ENCODE measurements at regions not wholly inside any gene's neighbourhood (a gene's known extent, or its start where the extent isn't known, plus 50 kb on each side); places are given as distances from the start of the nearest gene placed in this dataset.
"Not testable (repeated sequence)": the region's sequence is repeated elsewhere in the genome, so short reads cannot be mapped to it uniquely, and the experiment has no call there.

- no peak for TF ChIP-seq ZNF274 (IDR thresholded peaks at IDR 0.05; ENCODE audit: low read depth, low read length)
- H3K4me3 ChIP-seq (ENCODE audit: low read length), result no peak overlapping the region
Measured at GRCh38 chr18:25538175-25538922, 186.4 kb upstream of the ZNF521 start.

- TF ChIP-seq ZNF274 (IDR thresholded peaks at IDR 0.05; ENCODE audit: low read depth, low read length), result no peak
- H3K4me3 ChIP-seq (ENCODE audit: low read length), result no peak overlapping the region
Measured at GRCh38 chr18:25535495-25535894, 183.5 kb upstream of the ZNF521 start.

GRCh38 chr18:25534401-25534800, 182.4 kb upstream of the ZNF521 start:
- no peak for TF ChIP-seq ZNF274 (IDR thresholded peaks at IDR 0.05; ENCODE audit: low read depth, low read length)
- H3K4me3 ChIP-seq (ENCODE audit: low read length), result no peak overlapping the region

DNA sequence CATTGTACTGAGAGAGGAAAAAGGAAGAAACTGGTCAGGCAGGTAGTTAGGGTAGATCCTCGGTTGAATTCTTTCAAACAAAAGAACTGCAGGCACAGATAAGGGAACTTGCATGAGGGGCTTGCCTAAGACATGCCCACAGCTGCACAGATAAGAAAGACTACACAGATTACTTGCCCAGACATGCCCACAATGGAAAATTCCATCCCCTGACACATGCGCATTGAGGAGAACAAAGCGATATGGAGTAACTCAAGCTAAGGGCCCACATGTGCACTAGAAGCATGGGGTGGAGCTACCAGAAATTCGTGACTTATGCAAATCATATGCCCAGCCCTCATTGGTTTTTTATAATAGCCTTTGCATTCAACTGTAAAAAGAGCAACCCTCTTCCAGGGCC, 181.3 kb upstream of the ZNF521 start:
- no peak overlapping the region for H3K4me3 ChIP-seq (ENCODE audit: low read length)
- no peak for TF ChIP-seq ZNF274 (IDR thresholded peaks at IDR 0.05; ENCODE audit: low read depth, low read length)

GRCh38 chr18:25531207-25531606, 179.2 kb upstream of the ZNF521 start:
- H3K4me3 ChIP-seq (ENCODE audit: low read length), result no peak overlapping the region
- no peak for TF ChIP-seq ZNF274 (IDR thresholded peaks at IDR 0.05; ENCODE audit: low read depth, low read length)

- H3K4me3 ChIP-seq (ENCODE audit: low read length), result not testable (repeated sequence)
Measured at GRCh38 chr18:25525789-25526188, 173.8 kb upstream of the ZNF521 start.

- no peak for TF ChIP-seq ZNF274 (IDR thresholded peaks at IDR 0.05; ENCODE audit: low read depth, low read length)
- H3K4me3 ChIP-seq (ENCODE audit: low read length), result no peak overlapping the region
Measured at GRCh38 chr18:25518716-25519053, 166.7 kb upstream of the ZNF521 start.

DNA sequence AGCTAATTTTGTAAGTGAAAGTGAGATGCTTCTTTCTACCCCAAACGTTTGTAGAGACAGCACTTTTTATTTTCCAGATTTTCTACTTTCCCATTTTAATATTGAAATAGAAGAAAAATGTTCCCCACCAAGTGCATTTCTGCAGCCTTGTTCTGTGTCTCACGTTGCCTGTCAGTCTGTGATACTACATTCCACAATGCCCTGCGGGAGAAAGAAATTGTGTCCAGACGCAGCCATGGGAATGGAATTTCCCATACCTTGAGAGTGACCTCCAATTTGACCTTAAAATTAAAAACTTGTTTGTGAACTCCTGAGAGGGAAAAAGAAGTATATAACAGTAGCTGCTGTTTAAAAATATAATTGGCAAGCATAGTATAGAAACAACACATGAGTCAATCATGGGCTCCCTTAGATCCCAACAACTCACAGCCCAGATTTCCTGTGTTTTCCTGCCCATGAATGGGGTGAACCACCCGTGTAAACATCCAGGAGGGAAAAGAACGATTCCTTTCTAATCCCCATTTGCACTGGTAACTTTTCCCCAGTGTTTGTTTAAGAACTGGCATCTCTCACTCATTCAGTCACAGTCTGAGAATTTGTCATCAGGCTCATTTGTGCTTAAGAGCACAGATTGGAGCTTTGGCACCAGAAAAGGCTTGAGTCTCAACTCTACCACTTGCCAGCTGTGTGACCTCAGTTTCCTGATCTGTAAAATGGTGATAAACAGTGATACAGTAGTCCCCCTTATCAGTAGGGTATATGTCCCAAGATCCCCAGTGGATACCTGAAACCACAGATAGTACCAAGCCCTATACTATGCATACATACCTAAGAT, 166.1 kb upstream of the ZNF521 start:
- H3K4me3 ChIP-seq (ENCODE audit: low read length), result no peak overlapping the region
- no peak for TF ChIP-seq ZNF274 (IDR thresholded peaks at IDR 0.05; ENCODE audit: low read depth, low read length)

DNA sequence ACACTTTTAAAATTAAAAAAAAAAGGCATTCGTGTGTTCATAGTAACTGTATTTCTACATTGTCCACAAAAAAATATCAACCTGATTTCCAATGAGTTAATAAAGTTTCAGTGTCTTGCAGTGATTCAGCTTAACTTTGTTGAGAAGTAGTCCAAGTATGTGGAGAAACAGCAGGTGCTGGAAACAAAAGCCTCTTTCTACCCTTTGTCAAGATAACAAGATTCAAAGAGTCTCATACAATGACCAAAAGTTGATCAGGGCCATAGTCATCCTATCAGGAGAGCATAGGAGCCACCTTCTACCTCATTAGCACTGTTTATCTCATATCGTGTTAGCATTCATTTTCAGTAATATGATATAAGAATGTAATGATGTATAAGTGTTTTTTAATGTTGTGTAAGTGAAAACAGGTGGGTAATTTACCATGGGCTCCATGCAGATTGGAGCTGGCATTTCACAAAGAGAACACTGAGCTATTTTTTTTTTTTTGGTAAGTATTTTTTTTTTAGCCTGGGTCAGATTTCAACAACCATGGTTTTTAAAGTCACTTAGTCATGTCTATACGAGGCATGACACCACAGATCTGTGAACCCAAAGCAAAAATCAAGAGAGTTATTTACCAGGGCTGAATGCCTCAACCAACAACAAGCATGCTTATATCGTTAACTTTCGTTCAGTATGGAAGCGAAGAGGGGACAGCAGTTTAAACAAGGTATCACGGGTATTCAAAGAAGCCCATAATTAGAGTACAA, 165.0 kb upstream of the ZNF521 start:
- TF ChIP-seq ZNF274 (IDR thresholded peaks at IDR 0.05; ENCODE audit: low read depth, low read length), result no peak
- H3K4me3 ChIP-seq (ENCODE audit: low read length), result no peak overlapping the region

DNA sequence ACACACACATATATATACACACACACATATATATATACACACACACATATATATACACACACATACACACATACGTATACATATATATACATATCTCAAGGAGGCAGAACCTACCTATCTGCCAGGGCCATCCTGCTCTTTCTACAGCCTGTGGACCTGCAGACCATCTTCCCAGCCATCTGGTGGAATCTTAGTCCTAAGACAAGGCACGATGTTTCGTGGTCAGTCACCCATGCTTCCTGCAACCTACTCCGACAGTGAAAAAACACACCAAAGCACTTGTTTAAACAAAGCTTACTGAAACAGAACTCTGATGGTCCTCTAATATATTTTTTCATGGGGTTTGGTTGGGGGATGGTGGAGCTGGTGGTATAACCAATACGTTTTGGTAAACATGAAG, 164.2 kb upstream of the ZNF521 start:
- no peak for TF ChIP-seq ZNF274 (IDR thresholded peaks at IDR 0.05; ENCODE audit: low read depth, low read length)
- no peak overlapping the region for H3K4me3 ChIP-seq (ENCODE audit: low read length)

DNA sequence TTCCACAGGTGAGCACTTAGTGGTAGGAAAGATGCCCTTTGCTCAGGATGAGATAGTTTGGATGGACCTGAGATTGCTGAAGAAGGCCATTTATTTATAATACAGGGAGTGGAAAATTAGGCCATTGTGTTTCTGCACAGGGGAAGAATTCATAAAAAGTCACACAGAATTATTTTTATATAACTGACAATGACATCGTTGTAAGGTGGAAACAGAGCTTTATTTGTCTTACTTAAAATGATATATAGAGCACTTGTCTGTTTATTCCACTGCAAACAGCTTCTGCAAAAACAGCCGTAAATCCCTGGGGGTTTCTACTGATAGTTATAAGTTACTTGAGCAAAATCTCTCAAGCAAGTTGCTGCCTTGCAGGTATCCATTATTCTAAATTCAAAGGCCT, 158.1 kb upstream of the ZNF521 start:
- H3K4me3 ChIP-seq (ENCODE audit: low read length), result no peak overlapping the region
- TF ChIP-seq ZNF274 (IDR thresholded peaks at IDR 0.05; ENCODE audit: low read depth, low read length), result no peak

DNA sequence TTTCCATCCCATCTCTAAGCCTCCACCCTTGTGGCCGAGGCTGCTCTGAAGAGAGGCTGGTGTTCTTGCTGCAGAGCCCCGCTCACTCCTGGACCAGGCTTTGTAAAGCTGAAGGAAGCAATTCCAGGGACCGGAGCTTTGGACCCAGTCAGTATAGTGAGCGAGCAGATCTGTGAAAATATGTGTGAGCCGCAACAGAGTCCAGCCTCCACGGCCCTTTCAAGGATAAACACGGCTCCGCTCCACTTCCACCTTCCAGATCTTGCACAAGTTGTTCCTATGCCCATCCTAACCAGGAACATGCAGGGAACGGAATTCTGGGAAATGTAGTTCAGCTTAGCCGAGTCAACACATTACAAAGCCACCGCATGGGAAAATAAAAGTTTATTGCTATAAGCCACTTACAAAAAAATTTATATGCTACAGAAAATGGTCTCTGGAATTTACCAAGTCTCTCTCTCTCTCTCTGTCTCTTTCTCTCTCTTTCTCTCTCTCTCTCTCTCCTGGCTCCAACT, 151.7 kb upstream of the ZNF521 start:
- no peak for TF ChIP-seq ZNF274 (IDR thresholded peaks at IDR 0.05; ENCODE audit: low read depth, low read length)
- H3K4me3 ChIP-seq (ENCODE audit: low read length), result no peak overlapping the region

DNA sequence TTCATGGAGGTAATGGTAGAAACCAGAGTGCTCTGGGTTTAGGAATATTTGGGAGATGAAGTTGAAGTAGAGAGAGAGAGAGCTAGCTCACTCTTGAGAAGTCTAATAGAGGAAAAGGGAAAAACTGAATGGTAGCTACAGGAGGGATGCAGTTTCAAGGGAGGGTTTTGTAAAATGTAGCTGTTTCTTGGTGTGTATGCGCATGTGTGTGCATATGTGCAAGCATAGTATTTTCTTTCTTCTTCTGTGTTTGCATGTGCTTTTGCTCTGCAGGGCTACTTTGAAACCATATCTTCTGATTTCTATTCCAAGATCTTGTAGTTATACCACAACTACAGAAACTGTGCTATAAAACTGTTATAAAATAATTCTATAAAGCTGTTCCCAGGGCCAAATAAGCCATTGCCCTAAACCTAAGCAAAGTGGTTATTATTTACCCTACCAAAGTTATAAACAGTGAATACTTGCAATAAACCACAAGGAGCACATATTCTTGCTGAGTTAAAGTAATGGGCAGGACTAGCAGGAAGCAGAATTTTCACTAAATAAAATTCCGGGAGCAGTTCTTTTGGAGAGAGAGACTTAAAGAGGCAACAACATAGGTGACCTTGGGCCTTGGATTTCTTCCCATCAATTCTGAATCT, 145.3 kb upstream of the ZNF521 start:
- no peak for TF ChIP-seq ZNF274 (IDR thresholded peaks at IDR 0.05; ENCODE audit: low read depth, low read length)
- no peak overlapping the region for H3K4me3 ChIP-seq (ENCODE audit: low read length)

GRCh38 chr18:25496544-25496943, 144.6 kb upstream of the ZNF521 start:
- no peak overlapping the region for H3K4me3 ChIP-seq (ENCODE audit: low read length)
- no peak for TF ChIP-seq ZNF274 (IDR thresholded peaks at IDR 0.05; ENCODE audit: low read depth, low read length)

Data from GM08714 (cell line).